Hematopoietic multipotent progenitor cell (in vitro differentiated cells): ENCODE measurements at regions not wholly inside any gene's neighbourhood (a gene's known extent, or its start where the extent isn't known, plus 50 kb on each side); places are given as distances from the start of the nearest gene placed in this dataset.
"Not testable (repeated sequence)": the region's sequence is repeated elsewhere in the genome, so short reads cannot be mapped to it uniquely, and the experiment has no call there.

ENCODE experiments used
- DNase-seq, 3 donors: peaks; one replicate each; pipeline ENCODE4 v3.0.0-alpha.2; 2011 to 2015; ENCODE audit warnings: low read depth in 2 of 3, low spot score in 2 of 3

DNA sequence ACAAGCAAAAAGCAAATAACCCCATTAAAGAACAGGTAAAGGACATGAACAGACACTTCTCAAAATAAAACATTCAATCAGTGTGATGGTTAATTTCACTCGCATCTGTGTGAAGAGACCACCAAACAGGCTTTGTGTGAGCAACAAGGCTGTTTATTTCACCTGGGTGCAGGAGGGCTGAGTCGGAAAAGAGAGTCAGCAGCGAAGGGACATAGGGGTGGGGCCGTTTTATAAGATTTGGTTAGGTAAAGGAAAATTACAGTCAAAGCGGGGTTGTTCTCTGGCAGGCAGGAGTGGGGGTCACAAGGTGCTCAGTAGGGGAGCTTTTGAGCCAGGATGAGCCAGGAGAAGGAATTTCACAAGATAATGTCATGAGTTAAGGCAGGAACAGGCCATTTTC, 429.5 kb upstream of the ZNF804A start:
- DNase-seq: not testable (repeated sequence)

DNA sequence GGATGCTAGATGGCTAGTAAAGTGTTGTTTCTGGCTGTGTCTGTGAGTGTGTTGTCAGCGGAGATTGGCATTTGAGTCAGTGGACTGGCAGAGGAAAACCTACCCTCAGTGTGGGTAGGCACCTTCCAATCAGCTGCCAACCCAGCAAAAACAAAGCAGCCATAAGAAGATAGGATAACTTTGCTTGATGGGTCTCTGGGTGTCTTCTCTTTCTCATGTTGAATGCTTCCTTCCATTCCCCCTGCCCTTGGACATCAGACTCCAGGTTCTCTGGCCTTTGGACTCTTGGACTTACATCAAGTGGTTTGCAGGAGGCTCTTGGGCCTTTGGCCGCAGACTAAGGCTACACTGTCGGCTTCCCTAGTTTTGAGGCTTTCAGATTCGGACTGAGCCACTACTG, 429.0 kb upstream of the ZNF804A start:
- DNase-seq: no peak

DNA sequence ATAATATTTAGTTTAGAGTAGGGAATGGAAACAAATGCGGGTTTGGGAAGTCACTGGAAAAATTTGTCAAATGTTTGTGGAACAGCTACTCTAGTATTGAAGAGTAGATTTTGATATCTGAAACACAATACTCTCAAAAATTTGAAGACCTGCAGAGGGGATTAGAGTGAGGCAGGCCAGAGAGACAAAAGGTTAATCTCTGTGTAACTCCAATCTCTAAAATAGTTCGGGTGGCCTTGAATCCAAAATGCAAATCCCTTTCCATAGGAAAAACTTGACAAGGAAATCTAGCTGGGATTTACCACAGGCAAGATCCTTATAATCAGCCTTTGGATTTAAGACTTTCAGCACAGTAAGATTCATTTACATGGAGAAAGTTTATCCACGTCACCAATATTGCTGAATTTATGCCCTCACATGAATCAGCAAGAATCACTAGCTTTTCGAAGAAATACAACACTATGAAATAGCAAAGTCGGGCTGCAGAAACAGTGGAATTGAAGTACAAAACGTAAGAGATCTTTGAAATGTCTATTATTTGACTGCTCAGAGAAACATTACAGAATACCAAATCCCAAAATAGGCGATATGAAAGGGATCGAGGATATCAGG, 423.7 kb upstream of the ZNF804A start:
- DNase-seq: no peak

DNA sequence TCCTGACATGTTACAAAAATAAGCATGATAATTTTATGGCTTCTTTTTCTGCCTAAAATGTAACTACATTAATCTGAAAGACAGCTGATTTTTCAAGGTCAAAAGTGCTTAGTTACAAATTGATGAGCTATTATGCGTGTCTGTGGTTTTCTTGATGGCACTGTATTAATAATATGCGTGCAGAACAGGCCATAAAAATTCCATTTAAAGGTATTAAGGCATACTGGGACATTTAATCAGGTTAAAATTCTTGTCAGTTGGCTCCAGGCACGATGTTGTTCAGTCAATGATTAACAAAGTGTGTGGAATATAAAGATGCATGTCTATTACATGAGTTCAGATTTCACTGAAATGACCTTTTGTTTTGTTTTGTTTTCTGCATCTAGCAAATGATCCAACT, 420.1 kb upstream of the ZNF804A start:
- no peak for DNase-seq

DNA sequence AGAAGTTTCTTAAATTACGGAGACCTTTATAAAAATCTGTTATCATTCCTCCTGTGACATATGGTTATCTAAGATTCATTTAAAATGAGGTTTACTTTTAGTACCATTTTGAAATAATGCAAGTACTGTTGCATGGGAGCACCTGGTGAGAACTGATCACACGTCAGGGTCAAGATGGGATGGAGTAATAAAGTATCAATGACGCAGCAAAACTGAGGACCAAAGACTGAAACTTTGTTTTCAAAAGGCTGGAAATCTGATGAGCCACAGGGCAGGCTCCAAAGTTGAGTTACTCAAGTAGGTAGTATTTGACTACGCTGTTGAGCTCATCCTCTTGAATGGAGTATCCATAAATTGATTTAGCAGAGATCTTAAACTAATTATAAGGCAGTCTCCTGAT, 411.9 kb upstream of the ZNF804A start:
- DNase-seq: no peak

DNA sequence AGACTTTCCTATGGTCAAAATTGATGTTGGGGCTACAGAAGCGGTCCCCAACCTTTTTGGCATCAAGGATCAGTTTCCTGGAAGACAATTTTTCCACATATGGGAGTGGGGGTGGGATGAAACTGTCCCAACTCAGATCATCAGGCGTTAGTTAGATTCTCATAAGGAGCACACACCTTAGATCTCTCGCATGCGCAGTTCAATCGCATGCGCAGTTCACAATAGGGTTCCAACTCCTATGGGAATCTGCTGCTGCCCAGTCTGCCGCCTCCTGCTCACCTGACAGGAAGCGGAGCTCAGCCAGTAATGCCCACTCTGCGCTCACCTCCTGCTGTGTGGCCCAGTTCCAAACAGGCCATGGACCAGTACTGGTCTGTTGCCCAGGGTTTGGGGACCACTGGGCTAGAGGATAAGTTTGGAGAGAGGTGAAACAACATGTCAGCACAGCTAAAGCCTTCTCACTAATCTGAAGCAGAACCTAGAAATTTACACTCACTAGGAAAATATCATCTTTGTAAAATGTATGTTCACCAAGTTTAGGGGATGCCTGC, 410.8 kb upstream of the ZNF804A start:
- no peak for DNase-seq

DNA sequence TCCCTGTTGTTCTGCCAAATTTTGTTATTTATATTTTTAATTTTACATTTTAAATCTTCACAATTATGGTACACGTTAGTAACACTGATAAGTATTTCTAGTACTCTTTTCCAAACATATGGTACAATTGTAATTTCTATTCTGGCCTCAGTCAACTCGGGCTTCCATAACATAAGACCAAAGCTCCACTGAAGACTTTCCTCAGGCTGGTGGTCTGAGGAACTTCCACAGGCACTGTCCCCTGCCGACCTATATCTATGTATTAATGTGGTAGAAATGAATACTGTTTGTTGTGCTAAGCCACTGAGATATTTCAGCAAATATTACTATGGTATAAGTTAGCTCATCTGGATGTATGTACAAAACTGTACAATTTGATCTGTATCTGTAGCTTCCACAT, 407.6 kb upstream of the ZNF804A start:
- no peak for DNase-seq

DNA sequence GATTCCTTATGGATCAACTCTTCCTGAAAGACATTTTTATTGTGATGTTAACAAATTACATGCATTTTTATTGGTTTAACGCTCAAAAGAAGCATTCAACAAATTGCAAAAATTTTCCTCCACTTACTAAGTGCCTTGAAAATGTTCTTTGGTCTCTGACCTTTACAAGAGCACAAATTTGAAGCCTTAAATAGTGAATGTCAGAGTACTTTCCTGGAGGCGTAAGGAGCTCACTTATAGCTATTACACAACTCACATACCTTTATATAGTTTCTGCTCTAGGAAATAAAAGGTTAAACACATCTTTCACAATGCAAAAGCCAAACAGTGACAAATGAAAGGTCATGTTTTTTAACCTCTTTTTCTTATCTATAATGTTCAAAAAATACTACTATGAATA, 405.7 kb upstream of the ZNF804A start:
- no peak for DNase-seq

DNA sequence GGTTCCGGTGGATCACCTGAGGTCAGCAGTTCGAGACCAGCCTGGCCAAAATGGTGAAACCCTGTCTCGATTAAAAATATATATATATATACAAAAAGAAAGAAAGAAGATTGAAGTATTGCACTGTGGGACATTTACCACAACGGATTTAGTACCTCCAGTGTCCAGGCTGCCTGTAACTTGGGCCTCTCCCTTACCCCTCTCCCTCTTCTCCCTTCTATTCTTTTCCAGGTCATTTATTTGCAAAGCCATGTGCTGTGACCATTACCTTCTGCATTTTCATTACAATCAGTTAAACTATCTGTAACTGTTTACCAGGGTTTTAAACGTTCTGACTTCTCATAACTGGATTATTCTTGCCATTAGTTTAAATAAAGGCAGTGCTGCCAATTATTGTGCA, 400.9 kb upstream of the ZNF804A start:
- no peak for DNase-seq

DNA sequence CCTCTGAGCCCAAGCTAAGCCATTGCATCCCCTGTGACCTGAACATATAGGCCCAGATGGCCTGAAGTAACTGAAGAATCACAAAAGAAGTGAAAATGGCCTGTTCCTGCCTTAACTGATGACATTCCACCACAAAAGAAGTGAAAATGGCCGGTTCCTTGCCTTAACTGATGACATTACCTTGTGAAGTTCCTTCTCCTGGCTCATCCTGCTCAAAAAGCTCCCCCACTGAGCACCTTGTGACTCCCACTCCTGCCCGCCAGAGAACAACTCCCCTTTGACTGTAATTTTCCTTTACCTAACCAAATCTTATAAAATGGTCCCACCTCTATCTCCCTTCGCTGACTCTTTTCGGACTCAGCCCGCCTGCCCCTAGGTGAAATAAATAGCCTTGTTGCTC, 399.5 kb upstream of the ZNF804A start:
- not testable (repeated sequence) for DNase-seq

DNA sequence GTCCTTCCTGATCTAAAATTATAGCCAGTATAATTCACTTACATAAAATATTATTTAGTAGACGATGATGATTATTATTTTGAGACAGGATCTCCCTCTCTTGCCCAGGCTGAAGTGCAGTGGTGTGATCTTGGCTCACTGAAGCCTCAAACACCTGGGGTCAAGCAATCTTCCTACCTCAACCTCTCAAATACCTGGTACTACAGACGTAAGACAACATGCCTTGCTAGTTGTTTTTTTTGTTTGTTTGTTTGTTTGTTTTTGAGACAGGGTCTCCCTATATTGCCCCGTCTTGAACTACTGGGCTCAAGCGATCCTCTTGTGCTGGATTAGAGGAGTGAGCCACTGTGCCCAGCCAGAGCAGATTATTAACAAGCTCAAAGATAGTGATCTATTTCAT, 399.1 kb upstream of the ZNF804A start:
- DNase-seq: no peak

DNA sequence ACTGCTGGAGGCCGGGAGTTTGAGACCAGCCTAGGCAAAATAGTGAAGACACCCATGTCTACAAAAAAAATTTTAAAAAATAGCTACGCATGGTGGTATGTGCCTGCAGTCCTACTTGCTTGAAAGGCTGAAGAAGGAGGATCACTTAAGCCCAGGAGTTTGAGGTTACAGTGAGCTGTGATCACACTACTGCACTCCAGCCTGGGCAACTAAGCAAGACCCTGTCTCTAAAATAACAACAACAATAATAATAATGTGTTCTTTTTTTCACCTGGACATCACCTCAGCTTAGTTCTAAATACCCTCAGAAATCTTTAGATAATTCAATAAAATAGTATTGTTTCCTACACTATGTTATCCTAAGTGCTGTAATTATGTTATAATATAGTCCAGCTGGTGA, 397.1 kb upstream of the ZNF804A start:
- no peak for DNase-seq

DNA sequence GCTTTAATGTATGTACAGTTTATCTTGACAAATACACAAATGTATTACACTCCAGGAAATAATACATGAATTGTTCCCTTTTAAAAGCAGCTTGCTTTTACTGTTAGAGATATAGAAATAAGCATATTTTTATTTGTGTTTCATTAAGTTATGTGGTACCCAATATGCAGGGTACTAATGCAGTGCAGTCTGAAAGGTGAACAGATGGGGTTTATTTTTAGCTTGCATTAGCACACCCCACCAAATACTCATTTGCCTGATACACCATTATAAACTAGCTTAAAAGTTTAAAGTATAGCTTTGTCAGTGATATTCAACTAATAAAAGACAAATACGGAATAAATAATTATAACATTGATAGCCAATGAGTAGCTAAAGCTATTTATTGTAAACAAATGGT, 394.7 kb upstream of the ZNF804A start:
- no peak for DNase-seq

DNA sequence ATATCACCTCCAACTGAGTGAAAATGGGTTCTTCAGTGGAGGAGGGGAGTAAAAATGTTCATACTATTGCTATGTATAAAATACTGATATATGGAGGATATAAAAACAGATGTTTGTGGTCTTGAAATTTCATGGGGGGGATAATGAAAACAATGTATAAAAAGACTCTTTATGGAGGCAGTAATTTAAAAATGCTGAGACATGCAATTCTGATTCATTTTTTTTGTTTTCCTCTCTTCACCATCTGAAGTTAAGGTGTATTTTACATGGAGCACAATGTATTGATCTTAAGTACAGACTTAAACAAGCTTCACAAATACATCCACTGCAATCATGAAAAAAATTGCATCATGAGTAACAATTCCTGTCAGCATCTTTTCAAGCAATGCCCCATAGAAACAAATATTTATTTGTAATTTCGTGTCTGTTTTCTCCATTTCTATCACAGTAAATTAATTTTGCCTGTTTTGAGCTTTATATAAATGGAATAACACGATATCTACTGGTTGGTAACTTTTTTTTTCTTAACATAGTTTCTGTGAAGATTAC, 393.2 kb upstream of the ZNF804A start:
- no peak for DNase-seq

DNA sequence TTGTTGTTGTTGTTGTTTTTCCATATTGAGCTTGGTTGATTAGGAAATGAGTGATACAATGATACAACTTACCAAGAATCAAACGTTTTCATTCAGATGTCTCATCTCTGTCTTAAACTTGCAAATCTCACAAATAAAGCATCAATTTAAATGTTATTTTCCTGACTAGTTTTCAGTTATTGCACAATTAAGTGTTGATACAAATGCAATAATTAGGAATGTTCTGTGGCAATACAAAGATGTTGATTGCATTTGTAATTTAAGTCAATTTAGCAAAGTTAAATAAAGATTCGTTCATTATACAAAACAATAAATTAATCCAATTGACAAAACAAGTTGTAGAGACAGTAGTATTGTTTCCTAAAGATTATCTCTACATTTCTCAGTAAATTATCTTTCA, 392.3 kb upstream of the ZNF804A start:
- DNase-seq: no peak

DNA sequence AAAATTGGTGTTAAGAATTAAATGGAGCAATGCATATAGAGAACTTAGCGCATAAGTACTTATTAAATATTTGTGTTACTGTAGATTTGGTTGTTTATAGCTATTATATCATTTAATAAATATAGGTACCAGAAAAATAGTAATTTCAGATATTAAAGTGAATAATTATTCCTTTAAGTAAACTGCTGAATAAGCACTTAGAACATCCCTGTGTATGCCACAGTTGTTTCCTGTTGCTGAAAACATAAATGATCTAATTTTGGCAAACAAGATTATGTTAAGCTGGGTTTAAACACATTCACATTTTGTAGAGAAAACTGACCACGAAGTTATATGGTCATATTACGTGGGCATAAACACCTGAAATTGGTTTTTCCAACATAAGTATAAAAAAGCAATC, 388.0 kb upstream of the ZNF804A start:
- DNase-seq: no peak

DNA sequence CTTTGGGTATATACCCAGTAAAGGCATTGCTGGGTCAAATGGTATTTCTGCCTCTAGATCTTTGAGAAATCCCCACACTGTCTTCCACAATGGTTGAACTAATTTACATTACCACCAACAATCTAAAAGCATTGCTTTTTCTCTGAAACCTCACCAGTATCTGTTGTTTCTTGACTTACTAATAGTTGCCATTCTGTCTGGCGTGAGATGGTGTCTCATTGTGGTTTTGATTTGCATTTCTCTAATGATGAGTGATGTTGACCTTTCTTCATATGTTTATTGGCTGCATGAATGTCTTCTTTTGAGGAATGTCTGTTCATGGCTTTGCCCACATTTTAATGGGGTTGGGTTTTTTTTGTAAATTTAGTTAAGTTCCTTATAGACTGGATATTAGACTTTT, 382.6 kb upstream of the ZNF804A start:
- no peak for DNase-seq

DNA sequence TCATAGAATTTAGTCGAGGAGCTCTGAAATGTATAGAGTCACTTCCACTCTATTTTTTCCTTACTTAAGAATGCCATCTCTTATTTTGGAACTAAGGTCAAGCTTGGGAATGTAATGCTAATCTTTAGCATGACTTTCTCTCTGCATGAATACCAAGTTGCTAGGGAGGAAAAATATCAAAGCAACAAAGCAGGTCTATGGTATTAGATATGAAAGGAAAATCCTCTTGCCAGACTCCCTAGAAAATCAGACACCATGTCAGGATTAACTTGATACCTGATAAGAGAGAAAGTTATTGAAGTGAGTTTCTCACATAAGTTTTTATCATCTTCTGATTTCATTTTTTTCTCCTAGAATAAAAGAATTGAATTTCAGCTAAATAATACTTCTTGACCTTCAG, 341.7 kb upstream of the ZNF804A start:
- no peak for DNase-seq

DNA sequence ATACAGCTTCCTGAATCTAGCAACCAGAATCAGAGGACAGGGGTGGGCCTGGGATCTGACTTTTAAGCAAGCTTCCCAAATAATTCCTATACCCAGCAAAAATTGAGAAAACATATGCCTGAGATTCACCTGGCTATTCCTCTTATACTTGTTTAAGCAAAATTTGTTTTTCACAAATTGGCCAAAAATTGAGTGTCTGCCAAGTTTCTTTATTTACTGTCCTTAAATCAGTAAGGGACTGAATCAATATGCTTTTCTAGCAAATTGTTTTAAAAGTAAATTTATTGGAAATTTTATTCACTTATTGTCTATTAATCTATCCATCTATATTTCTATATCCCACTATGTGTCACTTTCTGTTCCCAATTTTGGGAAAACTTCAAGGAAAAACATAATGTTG, 337.0 kb upstream of the ZNF804A start:
- no peak for DNase-seq

DNA sequence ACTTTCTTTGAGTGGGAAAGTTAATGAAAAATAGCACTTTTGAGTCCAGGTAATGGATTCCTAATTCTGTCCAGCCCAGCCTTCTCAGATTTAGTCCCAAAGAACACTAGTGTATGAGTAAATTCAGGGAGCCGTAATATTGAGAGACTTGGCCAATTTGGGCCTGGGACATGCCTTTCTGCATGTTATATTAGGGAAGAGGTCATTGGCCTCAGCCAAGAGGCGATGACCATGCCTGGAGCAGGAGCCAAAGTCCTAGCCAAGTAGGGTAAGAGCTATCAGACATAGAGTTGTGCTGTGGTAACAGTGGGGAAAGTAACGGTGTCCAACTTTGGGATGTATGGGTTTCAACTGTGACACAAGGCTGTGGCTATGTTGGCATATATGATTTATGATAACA, 336.5 kb upstream of the ZNF804A start:
- DNase-seq: no peak

DNA sequence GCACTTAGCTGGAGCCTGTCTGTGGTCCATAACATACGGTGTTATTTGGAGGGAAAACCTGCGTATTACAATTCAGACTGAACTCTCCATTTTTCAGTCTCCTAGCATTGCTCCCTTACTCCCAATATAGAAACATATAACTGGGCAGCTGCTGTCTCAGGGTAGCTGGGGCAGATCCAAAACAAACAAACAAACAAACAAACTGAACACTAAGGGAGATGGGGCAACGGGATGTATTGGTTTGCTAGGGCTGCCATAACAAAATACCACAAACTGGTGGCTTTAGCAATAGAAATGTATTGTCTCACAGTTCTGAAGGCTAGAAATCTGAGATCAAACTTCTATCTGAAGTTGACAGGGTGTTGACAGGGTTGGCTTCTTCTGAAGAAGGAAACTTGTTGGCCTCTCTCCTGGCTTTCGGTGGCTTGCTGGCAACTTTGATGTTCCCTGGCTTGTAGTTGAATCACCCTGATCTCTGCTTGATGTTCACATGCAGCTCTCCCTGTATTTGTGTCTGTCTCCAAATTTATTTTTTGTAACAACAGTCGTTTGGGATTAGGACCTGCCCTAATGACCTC, 329.3 kb upstream of the ZNF804A start:
- no peak for DNase-seq

DNA sequence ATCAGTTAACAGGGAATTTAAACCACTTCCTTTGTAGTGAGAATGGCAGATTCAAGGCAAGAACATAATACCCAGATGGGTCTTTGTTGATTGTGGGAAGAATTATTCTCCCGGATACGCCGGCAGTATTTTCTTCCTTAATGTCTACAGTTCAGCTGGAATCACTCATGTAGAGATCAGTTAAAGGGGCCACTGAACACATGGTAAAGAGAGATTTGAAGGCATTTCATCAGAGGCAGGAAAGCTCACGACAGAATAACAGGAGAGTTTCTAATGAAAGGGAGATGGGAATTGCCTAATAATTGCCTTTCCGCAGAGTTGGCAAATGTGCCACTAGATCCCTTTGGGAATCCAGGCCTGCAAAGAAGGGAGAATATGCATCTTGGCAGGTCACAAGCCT, 327.7 kb upstream of the ZNF804A start:
- DNase-seq: no peak

DNA sequence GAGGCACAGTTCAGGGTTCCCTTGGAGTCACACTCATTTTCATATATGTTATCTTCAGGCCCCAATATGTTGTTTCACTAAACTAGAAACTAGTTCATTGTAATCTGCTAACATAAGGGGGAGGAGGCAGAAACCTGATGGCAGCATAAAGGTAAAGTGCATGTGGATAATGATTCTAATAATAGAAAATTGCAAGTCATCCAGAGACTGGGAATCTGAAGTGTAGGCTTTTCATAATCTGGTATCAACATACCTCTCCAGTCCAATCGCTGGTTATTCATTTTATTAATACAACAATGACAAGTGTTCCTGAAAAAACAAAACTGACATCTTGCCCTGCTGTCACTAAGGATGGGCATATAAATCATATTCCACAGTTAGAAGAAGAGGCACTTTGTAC, 326.3 kb upstream of the ZNF804A start:
- DNase-seq: no peak
